Activated T-helper 9 cell treated with anti-CD3 and anti-CD28 coated beads, Interleukin-2, amount 50 U/mL, for 16 hours (primary cell): ENCODE measurements at regions not wholly inside any gene's neighbourhood (a gene's known extent, or its start where the extent isn't known, plus 50 kb on each side); places are given as distances from the start of the nearest gene placed in this dataset.
"Not testable (repeated sequence)": the region's sequence is repeated elsewhere in the genome, so short reads cannot be mapped to it uniquely, and the experiment has no call there.

Source experiments
- DNase-seq: peaks from one replicate; pipeline ENCODE4 v3.0.0-alpha.2; 2020; ENCODE audit warnings: low read depth

GRCh38 chr2:8608411-8608954 is 73.4 kb upstream of the ID2 start:
- DNase-seq: no peak

DNA sequence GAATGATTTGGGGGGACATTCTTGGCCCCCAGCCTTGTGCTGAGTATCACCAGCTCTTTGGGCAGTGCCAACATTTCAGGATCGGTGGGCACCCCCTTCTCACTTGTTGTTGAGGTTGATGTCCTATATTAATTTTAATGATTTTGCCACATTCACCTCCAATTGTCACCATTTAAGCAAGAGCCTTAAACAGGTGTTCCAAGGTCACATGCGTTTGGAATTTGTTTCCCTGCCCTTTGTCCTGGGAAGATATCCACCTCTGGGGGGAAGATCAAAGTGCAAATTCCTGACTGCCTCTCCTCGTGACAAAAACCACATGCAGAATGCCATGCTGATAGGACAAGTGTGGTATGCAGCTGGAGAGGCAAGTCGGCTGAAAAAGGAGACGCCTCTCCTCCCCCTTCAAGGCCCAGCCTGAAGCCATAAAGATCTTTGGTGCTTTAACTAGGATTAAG is 72.5 kb upstream of the ID2 start:
- no peak for DNase-seq

DNA sequence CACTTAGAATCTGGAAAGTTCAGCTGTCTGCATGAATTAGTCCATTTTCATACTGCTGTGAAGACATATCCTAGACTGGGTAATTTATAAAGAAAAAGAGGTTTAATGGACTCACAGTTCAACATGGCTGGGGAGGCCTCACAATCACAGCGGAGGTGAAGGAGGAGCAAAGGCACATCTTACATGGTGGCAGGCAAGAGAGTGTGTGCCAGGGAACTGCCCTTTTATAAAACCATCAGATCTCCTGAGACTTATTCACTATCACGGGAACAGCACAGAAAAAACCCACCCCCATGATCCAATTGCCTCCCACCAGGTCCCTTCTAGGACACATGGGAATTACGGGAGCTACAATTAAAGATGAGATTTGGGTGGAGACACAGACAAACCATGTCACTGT is 71.1 kb upstream of the ID2 start:
- DNase-seq: not testable (repeated sequence)

- DNase-seq: no peak
Measured at GRCh38 chr2:8611246-8611645, 70.6 kb upstream of the ID2 start.

DNA sequence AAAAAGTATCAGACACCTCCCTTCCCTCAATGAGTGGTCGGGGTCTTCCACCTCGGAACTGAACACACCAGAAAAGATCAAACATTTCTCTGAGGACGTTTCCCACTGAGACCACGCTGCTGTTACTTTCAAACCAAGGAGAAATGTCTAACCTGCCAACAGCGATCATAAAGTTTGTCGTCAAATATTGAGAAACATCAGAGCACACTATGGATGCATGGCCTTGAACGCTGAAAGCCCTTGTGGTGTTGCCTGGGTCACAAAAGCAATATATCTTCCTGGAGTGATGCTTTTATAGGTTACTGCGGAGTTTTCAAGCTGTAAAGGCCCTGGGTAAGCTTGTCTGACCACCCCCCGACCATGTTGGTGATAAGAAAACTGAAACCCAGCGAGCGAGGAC is 70.2 kb upstream of the ID2 start:
- DNase-seq: no peak

DNA sequence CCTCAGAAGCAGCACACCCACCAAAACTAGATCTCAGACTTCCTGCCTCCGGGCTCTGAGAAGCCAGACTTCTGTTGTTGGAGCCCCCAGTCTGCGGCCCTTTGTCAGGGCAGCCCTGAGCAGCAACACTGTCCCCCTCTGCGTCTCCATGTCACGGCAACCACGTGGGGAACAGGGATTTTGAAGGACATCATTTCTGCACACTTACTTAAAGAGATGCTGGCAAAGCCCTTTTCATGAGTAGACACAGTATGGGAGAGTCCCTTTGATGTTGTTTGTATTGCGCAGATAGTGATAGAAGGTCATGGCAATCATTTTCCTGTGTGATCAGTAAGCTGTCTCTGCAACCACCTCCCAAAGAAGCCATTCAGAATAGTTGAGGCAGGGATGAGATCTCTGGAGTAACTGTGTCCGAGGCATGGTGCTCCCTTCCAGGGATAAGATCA is 69.1 kb upstream of the ID2 start:
- no peak for DNase-seq

DNA sequence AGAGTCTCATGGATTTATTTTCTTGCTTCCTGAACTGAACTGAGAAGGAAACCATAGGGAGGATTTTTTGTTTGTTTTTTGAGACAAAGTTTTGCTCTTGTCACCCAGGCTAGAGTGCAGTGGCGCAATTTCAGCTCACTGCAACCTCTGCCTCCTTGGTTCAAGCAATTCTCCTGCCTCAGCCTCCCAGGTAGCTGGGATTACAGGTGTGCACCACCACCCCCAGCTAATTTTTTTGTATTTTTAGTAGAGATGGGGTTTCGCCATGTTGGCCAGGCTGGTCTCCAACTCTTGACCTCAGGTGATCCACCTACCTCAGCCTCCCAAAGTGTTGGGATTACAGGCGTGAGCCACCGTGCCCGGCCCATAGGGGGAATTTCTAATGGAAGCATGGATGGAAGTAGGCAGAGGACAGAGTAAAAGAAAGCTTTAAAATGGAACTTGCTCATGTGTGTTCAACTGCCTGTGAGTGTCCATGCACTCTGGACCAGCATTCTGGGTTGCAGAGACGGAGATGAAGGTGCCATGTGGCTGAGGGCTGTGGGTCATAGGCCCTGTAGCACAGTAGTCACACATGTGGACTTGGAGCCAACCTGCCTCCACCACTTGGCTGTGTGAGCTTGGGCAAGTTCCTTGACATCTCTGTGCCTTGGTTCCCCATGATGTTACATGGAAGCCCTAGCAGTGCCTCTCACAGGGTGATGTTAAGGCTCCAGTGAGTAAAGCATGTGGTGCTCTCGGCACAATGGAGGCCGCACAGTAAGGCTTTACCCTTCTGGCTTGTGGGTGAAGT is 68.5 kb upstream of the ID2 start:
- DNase-seq: not testable (repeated sequence)

- no peak for DNase-seq
Measured at GRCh38 chr2:8614646-8615045, 67.2 kb upstream of the ID2 start.

DNA sequence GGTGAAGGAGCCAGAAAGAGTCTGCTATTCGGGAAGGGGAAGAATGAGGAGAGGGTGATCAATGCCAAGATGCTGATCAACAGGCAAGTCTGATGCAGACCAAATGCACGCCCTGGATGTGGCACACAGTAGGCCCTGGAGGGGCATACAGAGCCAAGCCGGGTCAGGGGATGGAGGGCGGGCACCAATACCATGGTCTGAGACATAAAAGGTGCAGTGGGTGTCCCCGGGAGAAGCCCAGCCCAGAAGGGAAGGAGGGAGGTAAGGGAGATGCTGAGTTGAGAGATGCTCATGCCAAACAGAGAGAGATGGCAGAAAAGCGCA is 66.6 kb upstream of the ID2 start:
- DNase-seq: no peak

- DNase-seq: no peak
Measured at GRCh38 chr2:8615576-8616281, 66.1 kb upstream of the ID2 start.

DNA sequence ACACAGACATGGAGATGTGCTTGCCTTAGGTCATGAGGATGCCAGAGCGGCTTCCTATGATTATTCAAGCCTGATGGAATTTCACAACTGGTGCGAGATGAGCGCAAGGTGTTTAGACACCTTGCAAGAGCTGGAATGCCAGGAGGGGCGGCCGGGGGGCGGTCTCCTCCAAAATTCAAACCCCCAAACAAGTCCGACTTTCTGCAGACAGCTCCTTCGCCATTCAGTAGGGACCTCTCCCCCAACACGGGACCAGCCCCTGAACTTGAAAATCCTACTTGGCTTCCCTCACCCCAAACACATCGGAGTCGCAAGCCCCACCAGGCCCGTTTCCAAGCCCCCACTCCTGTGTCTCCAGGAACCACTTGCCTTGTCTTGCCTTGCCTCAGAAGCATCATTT is 64.8 kb upstream of the ID2 start:
- DNase-seq: no peak

DNA sequence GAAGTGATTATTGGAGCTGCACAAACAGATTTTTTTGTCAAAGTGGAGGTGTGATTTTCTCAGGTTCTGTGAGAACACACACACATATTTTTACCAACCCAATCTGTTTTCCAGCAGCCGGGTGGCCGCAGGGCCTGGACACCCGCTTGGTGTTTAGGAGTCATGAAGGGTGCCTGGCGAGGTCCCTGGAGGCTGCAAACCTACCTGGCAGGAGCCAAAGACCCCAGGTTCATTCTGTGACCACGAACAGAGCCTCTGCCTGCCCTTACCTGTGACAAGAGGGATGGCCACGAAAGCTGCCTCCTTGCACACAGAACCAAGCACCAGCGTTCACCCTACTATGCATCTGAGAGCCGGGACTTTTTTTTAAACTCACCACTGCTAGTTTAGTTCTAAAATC is 64.3 kb upstream of the ID2 start:
- no peak for DNase-seq

DNA sequence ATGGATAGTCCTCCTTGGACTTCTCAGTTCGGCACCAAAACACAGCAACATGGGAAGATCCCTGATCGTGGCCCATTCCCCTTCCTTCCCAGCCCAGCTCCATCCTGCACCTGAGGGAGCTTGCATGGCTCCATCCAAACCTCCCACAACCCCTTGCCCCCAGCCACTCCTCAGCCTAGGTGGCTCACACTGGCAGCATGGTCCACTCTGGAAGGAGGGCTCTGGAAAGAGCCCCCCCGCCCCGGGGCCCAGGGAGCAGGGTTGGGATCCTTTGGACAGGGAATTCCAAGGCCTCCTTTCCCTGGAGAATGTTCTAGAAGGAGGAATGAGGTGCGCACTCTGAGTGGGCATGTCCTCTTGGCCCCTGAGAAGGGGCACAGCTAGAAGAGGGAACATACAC is 62.8 kb upstream of the ID2 start:
- no peak for DNase-seq

GRCh38 chr2:8620611-8621382 is 61.1 kb upstream of the ID2 start:
- DNase-seq: no peak

- no peak for DNase-seq
Measured at GRCh38 chr2:8622199-8622911, 59.5 kb upstream of the ID2 start.

- no peak for DNase-seq
Measured at GRCh38 chr2:8622924-8623465, 58.9 kb upstream of the ID2 start.

- no peak for DNase-seq
Measured at GRCh38 chr2:8623576-8623957, 58.3 kb upstream of the ID2 start.

DNA sequence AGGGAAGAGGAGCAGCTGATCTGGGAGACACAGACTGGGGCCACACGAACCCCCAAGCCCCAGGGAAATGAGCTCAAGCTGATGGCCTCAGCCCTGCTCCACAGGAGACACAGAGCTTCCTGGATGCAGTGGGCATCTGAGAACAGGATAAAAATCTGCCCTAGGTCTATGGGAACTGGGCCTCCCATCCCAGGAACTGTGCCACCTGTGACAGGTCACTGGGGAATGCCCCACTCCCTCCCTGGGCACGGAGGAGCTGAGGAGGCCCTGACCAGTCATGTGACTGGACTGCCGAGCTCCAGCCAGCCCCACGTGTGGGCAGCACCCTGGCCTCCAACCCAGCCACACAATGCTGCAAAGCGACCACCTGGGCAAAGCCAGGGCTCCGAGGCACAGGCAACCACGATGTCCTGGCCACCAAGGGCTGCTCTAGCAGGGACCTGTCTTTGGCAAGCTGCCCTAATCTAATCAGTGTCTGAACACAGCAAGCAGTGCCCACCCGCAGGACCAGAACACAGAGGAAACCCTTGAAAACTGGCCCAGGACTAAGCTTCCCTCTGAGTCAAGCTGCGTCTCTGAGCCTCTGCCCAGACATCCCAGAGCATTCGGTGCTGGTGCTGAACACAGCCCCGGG is 57.8 kb upstream of the ID2 start:
- DNase-seq: no peak

- DNase-seq: no peak
Measured at GRCh38 chr2:8624855-8625398, 56.9 kb upstream of the ID2 start.

DNA sequence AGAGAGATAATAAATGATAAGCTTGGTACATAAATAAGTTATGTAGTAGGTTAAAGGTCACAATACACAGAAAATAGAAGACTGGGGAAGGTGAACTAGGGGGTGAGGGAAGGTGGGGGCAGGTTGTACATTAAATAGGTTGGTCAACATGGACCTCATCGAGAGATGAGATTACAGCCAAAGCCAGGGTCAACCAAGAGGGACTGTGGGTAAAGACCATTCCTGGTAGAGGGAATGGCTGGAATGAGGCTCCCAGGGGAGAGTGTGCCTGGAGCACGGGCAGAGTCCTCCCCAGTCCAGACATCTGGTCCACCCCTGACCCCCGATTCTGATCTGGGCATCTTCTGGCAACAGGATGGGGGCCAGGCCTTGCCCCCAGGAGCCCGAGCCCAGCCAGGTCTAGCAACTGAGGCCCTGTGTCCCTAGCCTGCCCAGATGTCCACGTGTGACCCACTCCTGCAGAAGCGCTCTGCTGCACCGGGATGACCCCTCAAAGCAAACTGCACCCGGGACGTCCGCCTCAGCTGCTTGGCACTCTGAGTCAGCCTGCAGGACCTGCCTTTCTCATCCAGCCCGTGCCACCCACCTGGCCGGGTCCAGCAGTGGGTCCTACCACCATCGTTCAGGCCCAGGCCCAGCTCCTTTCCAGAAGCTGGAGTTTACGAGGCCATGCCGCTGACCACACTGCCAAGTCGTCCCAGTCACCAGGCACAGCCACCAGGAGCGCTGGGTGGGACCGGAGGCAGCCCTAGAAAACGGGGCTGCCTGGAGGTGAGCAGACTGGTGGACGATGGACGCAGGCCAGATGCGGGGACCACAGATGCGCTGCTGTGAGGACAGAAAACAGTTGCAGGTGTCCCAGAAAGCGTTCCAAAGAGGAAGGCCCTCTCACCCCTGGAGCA is 56.2 kb upstream of the ID2 start:
- no peak for DNase-seq
